T47D (cell line): ENCODE measurements at regions not wholly inside any gene's neighbourhood (a gene's known extent, or its start where the extent isn't known, plus 50 kb on each side); places are given as distances from the start of the nearest gene placed in this dataset.

Experiments used
- DNase-seq, 2 experiments: peaks; one replicate each; pipeline versions ENCODE4 v3.0.0 to v3.0.0-alpha.2; 2011 to 2012; ENCODE audit warnings: low read depth in 1 of 2, low spot score in 1 of 2
- JUND ChIP-seq: IDR thresholded peaks from 2 replicates; pipeline ENCODE4 v1.6.1; 2012; ENCODE audit warnings: low read depth
- in situ Hi-C: cut with HindIII; loops from 2 replicates; pipeline ENCODE4 v1.10.0; 2016; ENCODE audit warnings: low sequenced_read_pairs, low pct_unique_long_range_greater_than_20kb

DNA sequence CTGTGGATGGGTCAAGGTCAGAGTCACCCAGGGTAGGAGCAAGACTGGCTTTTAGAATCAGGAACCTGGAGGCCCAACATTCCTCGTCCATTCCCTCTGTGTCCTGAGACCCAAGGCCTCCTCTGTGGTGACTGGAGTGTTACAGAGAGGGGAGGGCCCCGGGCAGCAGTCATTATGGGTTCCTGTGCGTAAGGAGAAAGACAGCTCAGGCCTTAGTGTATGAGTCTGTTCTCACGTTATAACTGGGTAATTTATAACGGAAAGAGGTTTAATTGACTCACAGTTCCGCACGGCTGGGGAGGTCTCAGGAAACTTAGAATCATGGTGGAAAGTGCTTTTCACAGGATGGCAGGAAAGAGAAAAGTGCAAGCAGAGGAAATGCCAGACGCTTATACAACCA, 422.3 kb downstream of the TCERG1L start:
- no peak for TF ChIP-seq JUND
- in situ Hi-C loops, result no loop called here
- DNase-seq, result no peak

DNA sequence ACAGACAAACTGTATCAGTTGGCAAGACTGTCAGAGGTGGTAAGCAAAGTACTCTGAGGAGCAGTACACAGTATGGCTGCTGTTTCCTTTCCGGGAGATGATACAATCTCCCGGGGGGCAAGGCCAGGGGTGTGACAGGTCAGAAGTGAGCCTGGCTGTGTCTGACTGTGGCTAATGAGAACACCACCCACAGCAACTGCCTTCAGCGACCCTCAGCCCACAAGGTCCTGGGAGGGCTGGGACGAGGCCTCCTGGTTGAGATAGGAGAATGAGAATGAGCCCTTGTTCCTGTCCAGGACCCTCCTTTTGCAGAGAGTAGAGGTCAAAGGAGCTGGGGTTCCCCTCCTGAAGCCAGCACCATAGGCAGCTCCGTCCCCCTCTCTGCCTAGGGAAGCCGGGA, 421.7 kb downstream of the TCERG1L start:
- DNase-seq, result no peak
- TF ChIP-seq JUND, result no peak
- in situ Hi-C loops, result no loop called here

DNA sequence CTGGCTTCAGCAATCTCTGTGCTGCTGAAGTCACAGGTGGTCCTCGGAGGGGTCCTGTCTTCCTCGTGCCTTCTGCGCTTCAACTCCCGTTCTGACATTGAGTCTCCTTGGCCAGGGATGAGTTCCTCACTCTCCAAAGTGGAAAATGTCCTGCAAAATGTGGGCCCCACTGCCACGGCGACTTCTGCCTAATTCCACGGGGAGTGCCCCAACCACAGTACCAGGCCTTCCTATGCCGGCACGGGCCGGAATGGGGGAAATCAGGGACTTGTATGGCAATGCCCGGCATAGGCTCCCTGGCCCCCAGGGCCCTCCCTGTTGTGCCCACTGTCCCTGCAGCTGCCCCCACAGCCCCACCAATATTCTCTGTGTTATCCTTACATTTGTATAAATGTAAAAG, 420.5 kb downstream of the TCERG1L start:
- in situ Hi-C loops, result no loop called here
- no peak for DNase-seq
- TF ChIP-seq JUND, result no peak

DNA sequence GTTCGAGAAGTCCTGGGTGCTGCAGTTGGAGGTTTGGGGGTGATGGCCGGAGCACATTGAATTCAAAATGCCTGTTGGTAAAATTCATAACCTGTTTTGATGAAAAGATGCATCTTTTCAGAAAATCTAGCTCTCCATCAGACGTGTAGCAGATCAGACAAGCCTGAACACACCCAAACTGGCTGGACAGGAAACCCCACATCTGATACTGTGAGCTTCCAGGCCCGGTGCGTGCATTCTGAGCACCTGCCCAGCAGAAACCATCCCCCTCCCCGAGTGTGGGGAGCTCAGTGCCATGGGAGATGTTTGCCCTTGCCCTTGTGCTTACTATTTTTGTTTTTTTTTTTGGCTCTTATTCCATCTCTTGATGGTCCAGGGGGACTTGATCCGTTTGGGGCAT, 417.1 kb downstream of the TCERG1L start:
- in situ Hi-C loops, result no loop called here
- no peak for TF ChIP-seq JUND
- DNase-seq, result no peak

DNA sequence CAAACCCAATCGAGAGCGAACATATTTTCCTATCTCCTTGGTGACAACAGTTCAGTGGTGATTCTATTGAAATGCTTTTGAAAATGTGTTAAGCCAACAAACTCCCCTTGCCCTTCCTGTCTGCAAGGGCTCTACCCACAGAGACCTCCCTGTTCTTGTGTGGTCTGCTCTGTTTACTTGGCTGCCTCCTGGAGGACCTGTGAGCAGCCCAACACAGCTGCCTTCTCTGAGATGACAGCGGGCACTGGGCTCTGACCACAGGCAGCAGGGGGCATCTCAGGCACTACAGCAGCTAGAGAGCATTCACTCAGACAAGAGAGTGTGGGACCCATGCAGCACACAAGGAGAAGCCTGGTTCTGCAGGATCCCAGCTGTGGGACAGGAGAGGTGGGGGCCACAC, 416.4 kb downstream of the TCERG1L start:
- no peak for DNase-seq
- no peak for TF ChIP-seq JUND
- in situ Hi-C loops, result no loop called here

DNA sequence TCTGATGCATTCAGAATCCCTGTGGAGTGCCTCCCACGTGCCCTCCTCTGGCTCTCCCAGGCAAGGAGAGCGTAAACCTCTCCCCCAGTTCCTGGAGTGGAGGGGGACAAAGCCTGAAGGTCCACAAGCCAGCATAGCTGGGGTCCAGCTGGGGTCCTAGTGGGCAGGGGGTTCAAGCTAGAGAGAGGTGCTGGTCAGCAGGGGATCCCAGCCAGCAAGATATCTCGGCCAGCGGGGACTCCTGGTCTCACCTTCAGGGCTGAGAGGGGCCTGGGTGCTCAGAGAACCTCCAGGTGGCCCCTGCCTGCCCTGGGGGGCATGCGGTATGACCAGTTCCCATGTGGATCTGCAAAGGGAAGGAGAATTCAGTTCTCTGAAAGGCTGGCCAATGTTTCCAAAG, 413.7 kb downstream of the TCERG1L start:
- in situ Hi-C loops, result no loop called here
- no peak for DNase-seq
- no peak for TF ChIP-seq JUND

DNA sequence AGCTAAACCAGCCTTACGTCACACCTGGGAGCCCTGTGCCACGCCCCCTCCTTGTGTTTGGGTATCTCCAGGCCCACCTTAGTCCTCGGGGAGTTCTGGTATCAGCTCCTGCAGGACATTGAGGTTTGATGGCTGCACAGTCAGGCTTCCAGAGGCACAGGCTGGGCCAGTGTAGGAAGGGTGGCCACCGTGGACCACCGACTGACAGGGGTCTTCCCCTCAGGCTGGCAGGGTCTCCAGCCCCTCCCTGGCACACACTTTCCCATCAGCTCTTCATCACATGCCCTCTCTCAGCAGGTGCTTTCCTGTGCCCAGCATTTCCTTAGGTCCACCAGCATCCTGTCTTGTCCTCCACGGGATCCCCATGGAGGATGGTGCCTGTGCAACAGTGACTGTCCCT, 413.1 kb downstream of the TCERG1L start:
- DNase-seq, result no peak
- TF ChIP-seq JUND, result no peak
- in situ Hi-C loops, result no loop called here

DNA sequence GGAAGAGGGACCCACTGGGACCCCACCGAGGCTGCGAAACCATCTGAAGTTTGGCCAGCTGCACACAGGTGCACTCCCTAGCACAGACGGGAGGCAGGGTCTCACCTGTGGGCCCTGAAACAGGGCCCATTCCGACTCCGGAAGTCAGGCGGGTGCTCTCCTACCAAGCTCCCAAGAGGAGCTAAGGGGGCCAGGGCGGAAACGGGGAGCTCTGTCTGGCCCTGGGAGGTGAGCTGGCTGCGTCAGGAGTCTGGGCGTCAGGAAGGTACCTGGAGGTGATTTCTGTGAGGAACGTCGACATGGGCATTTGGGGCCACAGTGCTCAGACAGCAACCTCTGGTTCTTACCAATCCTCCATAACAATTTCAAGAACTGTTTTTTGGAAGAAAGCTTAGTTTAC, 411.7 kb downstream of the TCERG1L start:
- no peak for TF ChIP-seq JUND
- in situ Hi-C loops, result no loop called here

DNA sequence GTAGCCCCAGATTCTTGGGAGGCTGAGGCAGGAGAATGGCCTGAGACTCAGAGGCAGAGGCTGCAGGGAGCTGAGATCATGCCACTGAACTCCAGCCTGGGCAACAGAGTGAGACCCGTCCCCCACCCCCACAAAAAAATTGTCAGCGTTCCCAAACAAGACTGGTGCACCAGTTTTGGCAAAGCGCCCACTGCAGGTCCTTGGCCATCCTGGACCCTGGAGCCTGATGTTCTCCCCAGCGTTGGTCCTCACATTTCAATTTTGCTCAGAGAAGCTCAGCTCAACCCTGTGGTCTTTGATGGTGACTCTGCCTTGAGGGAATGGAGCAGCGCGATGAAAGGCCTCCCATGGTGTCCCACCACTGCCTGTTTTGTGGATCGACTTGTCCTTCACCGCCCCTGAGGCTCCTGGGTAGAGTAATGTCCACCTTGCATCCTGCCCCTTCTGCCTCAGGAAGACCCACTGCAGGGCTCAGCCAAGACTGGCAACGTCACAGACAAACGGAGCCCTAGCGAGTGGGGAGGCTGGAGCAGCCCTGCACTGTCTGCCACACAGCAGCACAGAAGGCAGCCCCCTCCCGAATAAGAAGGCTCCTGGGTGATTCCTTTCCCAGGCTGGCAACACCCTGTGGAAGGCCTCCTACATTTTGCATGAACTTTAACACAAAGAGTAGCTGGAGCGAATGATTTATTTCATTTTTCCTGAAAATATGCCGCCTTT, 410.9 kb downstream of the TCERG1L start:
- in situ Hi-C loops, result no loop called here
- no peak for TF ChIP-seq JUND
- DNase-seq, result no peak

More for the DNA sequence above, 411.7 kb downstream of the TCERG1L start:
- DNase-seq, result no peak

DNA sequence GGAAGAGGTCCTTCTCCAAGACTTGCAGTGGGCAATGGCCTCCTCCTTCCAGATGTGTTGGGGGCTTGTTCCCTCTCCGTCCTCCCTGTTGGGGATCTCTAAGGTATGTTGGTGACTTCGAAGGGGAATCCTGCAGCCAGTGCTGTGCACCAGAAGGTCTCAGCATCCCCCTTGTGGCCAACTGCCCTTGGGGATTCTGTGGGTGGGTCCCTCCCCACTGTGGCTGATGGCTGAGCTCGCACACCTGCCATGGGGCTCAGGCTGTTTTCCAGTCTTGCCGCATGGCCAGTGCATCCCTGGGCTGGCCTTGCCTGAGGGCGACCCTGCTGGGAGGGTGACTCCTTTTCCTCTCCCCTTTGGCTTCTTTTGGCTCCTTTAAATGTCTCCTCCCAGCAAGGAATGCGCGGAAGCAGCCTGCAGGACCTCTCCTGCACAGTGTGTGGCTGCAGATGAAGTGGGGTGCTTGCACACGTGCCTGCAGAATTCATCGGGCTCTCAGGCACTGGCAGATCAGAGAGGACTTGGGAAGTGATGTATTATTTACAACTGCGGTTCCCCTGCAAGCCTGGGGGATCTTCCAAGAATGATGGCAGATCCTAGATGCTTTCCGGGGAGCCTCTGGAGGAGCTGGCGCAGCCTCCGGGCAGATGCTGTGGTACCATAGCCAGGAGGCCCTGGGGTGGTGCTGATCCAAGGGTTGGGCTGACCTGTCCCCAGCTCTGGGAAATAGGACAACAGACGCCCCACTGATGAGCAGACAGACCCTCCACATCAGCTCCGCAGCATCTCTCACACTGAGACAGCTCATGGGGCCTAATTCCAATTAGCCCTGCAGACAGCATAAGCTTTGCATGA, 410.0 kb downstream of the TCERG1L start:
- DNase-seq, result no peak
- in situ Hi-C loops, result no loop called here
- TF ChIP-seq JUND, result no peak

DNA sequence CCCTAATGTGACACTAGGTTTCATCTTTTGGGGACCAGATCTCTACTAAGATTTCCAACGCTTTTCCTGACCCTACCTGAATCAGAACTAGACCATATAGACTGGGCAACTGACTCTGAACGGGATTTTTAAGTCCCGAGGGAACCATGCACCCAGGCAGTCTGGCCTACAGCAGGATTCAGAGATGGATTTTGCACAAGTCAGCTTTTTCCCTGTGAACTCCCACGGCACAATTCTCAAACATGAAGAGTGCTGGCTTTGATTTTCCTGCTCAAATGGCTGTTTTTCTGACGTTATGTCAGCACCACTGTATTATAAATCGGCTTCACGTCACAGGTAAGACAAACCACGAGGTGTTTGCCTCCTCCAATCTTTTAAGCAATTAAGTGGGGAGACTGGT, 409.1 kb downstream of the TCERG1L start:
- DNase-seq, result no peak
- no peak for TF ChIP-seq JUND
- in situ Hi-C loops, result no loop called here

DNA sequence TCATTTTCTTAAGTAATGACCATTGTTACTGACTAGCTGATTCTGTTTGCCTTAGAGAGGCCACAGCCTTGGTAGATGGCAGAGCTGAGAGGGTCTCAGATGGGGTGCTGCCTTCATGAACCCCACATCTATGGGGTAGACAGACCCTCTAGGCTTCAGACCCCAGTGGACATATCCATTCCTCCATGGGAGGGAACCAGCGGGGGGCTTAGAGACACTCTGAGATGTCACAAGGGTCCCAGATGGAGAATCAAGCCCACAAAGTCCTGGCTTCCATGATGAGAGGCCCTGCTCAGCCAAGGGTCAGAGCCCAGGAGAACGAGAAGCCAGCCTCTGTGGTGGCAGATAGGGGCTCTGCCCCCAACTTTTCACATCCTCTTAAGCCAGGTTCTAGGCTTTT, 408.6 kb downstream of the TCERG1L start:
- TF ChIP-seq JUND, result no peak
- in situ Hi-C loops, result no loop called here
- no peak for DNase-seq

DNA sequence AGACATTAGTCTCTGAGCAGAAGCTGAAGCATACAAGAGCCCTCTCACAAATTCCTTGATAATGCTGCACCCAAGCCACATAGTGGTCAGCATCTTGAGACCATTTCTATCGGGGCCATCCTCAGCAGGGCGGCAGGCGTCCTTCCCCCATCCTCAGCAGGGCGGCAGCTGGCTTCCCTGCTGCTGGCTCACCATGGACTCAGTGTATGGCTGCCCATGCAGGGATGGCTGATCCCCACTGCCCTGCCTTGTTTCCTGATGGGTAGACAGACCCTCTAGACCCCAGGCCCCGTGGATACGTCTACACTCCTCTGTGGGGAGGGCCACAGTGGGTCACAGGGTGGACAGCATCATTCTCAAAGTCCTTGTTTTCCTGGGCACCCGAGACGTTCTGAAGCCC, 406.8 kb downstream of the TCERG1L start:
- TF ChIP-seq JUND, result no peak
- in situ Hi-C loops, result no loop called here
- no peak for DNase-seq

DNA sequence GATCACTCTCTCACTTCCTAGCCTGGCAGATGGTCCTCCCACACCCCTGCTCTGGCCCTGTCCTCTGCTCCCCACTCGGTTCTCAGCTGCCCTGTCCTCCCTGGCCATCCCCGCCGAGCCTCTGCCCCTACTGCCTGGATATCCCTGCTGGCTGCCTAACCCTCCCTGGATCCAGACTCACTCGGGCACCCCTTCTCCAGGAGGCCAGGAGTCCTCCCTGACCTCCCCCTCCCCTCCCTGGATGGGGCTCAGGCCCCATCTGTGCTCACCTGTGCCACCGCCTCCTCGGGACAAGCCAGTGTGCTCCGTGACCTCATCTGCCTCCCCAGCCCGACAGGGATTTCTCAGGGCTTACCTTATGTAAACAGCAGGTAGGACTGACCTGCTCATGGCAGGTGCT, 406.1 kb downstream of the TCERG1L start:
- DNase-seq, result no peak
- in situ Hi-C loops, result no loop called here
- TF ChIP-seq JUND, result no peak
